SKM-1 (cell line): ENCODE measurements at regions not wholly inside any gene's neighbourhood (a gene's known extent, or its start where the extent isn't known, plus 50 kb on each side); places are given as distances from the start of the nearest gene placed in this dataset.

Experiments
- DNase-seq: peaks from one replicate; lab custom pipeline; 2025; ENCODE audit not compliant: unreplicated experiment; lab: John Stamatoyannopoulos, UW

- no peak for DNase-seq
Observed at GRCh38 chr9:108088916-108089315, 599.3 kb upstream of the KLF4 start.

- DNase-seq, result no peak
Observed at GRCh38 chr9:108087781-108088180, 598.2 kb upstream of the KLF4 start.

- DNase-seq, result no peak
Observed at GRCh38 chr9:108086624-108087023, 597.1 kb upstream of the KLF4 start.

GRCh38 chr9:108085294-108085693 lies 595.7 kb upstream of the KLF4 start:
- no peak for DNase-seq

- DNase-seq, result no peak
Observed at GRCh38 chr9:108083796-108084352, 594.3 kb upstream of the KLF4 start.

GRCh38 chr9:108083160-108083750 lies 593.7 kb upstream of the KLF4 start:
- DNase-seq, result no peak

GRCh38 chr9:108081112-108081511 lies 591.5 kb upstream of the KLF4 start:
- DNase-seq, result no peak

GRCh38 chr9:108080285-108080684 lies 590.7 kb upstream of the KLF4 start:
- no peak for DNase-seq

- DNase-seq, result no peak
Observed at GRCh38 chr9:108078811-108079210, 589.2 kb upstream of the KLF4 start.

- no peak for DNase-seq
Observed at GRCh38 chr9:108078375-108078774, 588.8 kb upstream of the KLF4 start.

GRCh38 chr9:108077556-108077955 lies 588.0 kb upstream of the KLF4 start:
- DNase-seq, result no peak

- DNase-seq, result no peak
Observed at GRCh38 chr9:108074900-108075299, 585.3 kb upstream of the KLF4 start.

GRCh38 chr9:108073823-108074222 lies 584.3 kb upstream of the KLF4 start:
- no peak for DNase-seq

- no peak for DNase-seq
Observed at GRCh38 chr9:108072740-108073139, 583.2 kb upstream of the KLF4 start.

GRCh38 chr9:108070861-108071260 lies 581.3 kb upstream of the KLF4 start:
- no peak for DNase-seq

- DNase-seq, result no peak
Observed at GRCh38 chr9:108069991-108070390, 580.4 kb upstream of the KLF4 start.

GRCh38 chr9:108062680-108063079 lies 573.1 kb upstream of the KLF4 start:
- DNase-seq, result no peak

- DNase-seq, result no peak
Observed at GRCh38 chr9:108060175-108060574, 570.6 kb upstream of the KLF4 start.

GRCh38 chr9:108058135-108058814 lies 568.7 kb upstream of the KLF4 start:
- no peak for DNase-seq

GRCh38 chr9:108057421-108058134 lies 568.0 kb upstream of the KLF4 start:
- no peak for DNase-seq

GRCh38 chr9:108056805-108057386 lies 567.3 kb upstream of the KLF4 start:
- DNase-seq, result no peak
